ENCODE measurements at regions not wholly inside any gene's neighbourhood (a gene's known extent, or its start where the extent isn't known, plus 50 kb on each side); places are given as distances from the start of the nearest gene placed in this dataset.

GRCh38 chr7:19448091-19448490 lies 260.7 kb downstream of the POLR1F start:
- Histone ChIP-seq H2BK120ac (ENCODE audit: insufficient read depth, low read length, poor library complexity) (no peak overlapping the region), H3K4me3 (ENCODE audit: low read depth, low read length) (no peak overlapping the region), H2AFZ (ENCODE audit: insufficient read depth, low read length, poor library complexity) (no peak overlapping the region), H3K27me3 (ENCODE audit: insufficient read depth, low read length) (no peaks in the 10 kb centered on the region), H3K9me3 (ENCODE audit: insufficient read depth, low read depth, low read length) (no peaks in the 10 kb centered on the region), H4K12ac (ENCODE audit: low read depth, low read length) (no peak overlapping the region), H3K23ac (ENCODE audit: low read length) (no peak overlapping the region), H2BK5ac (ENCODE audit: low read depth, low read length, poor library complexity) (no peak overlapping the region), H4K91ac (ENCODE audit: low read depth, low read length) (no peak overlapping the region), H3K27ac (ENCODE audit: low read depth, low read length) (no peak overlapping the region), H3K4ac (ENCODE audit: low read depth, low read length) (no peak overlapping the region), H3K9ac (ENCODE audit: low read length) (no peak overlapping the region), H3K4me2 (ENCODE audit: low read length) (no peak overlapping the region), H3K14ac (ENCODE audit: low read length) (no peak overlapping the region), H3K4me1 (ENCODE audit: control insufficient read depth in 1 of 2, insufficient read depth in 2 of 2, low read length in 2 of 2) (no peaks in the 10 kb centered on the region), H2AK5ac (ENCODE audit: low read length) (no peak overlapping the region), H4K8ac (ENCODE audit: low read depth, low read length) (no peak overlapping the region), H3K79me2 (ENCODE audit: control insufficient read depth, insufficient read depth, low read length, poor library complexity) (no peaks in the 10 kb centered on the region), H3K18ac (ENCODE audit: low read length) (no peak overlapping the region), H3K36me3 (ENCODE audit: control insufficient read depth in 1 of 2, insufficient read depth in 2 of 2, low read length in 2 of 2) (no peaks in the 10 kb centered on the region), H3K79me1 (ENCODE audit: low read length) (no peaks in the 10 kb centered on the region), H2BK12ac (ENCODE audit: low read length) (no peak overlapping the region)
- no peak for DNase-seq
- no CpG with 5 or more reads among the region's 3 CpGs for WGBS (ENCODE audit: extremely low coverage, insufficient coverage, insufficient read length)

GRCh38 chr7:19442016-19442785 lies 266.6 kb downstream of the POLR1F start:
- WGBS (ENCODE audit: extremely low coverage, insufficient coverage, insufficient read length), result no CpG with 5 or more reads among the region's 4 CpGs
- Histone ChIP-seq H4K12ac (ENCODE audit: low read depth, low read length) (no peak overlapping the region), H3K79me2 (ENCODE audit: control insufficient read depth, insufficient read depth, low read length, poor library complexity) (no peaks in the 10 kb centered on the region), H3K4me1 (ENCODE audit: control insufficient read depth in 1 of 2, insufficient read depth in 2 of 2, low read length in 2 of 2) (no peaks in the 10 kb centered on the region), H3K27ac (ENCODE audit: low read depth, low read length) (no peak overlapping the region), H3K18ac (ENCODE audit: low read length) (no peak overlapping the region), H3K14ac (ENCODE audit: low read length) (no peak overlapping the region), H3K23ac (ENCODE audit: low read length) (no peak overlapping the region), H3K9me3 (ENCODE audit: insufficient read depth, low read depth, low read length) (no peaks in the 10 kb centered on the region), H2AFZ (ENCODE audit: insufficient read depth, low read length, poor library complexity) (no peak overlapping the region), H3K9ac (ENCODE audit: low read length) (no peak overlapping the region), H4K8ac (ENCODE audit: low read depth, low read length) (no peak overlapping the region), H3K27me3 (ENCODE audit: insufficient read depth, low read length) (no peaks in the 10 kb centered on the region), H4K91ac (ENCODE audit: low read depth, low read length) (no peak overlapping the region), H2BK12ac (ENCODE audit: low read length) (no peak overlapping the region), H2BK5ac (ENCODE audit: low read depth, low read length, poor library complexity) (no peak overlapping the region), H3K4me3 (ENCODE audit: low read depth, low read length) (no peak overlapping the region), H2BK120ac (ENCODE audit: insufficient read depth, low read length, poor library complexity) (no peak overlapping the region), H3K36me3 (ENCODE audit: control insufficient read depth in 1 of 2, insufficient read depth in 2 of 2, low read length in 2 of 2) (no peaks in the 10 kb centered on the region), H3K4me2 (ENCODE audit: low read length) (no peak overlapping the region), H3K79me1 (ENCODE audit: low read length) (no peaks in the 10 kb centered on the region), H3K4ac (ENCODE audit: low read depth, low read length) (no peak overlapping the region), H2AK5ac (ENCODE audit: low read length) (no peak overlapping the region)
- DNase-seq, result peak; percentile 10 to 37

- H2BK5ac ChIP-seq (ENCODE audit: low read depth, low read length, poor library complexity), result no peak overlapping the region
- no peak overlapping the region for H4K12ac ChIP-seq (ENCODE audit: low read depth, low read length)
- no peaks in the 10 kb centered on the region for H3K27me3 ChIP-seq (ENCODE audit: insufficient read depth, low read length)
- H2BK12ac ChIP-seq (ENCODE audit: low read length), result no peak overlapping the region
- no peak overlapping the region for H3K27ac ChIP-seq (ENCODE audit: low read depth, low read length)
- H3K9ac ChIP-seq (ENCODE audit: low read length), result no peak overlapping the region
- H3K79me1 ChIP-seq (ENCODE audit: low read length), result no peaks in the 10 kb centered on the region
- H3K36me3 ChIP-seq (ENCODE audit: control insufficient read depth in 1 of 2, insufficient read depth in 2 of 2, low read length in 2 of 2), result no peaks in the 10 kb centered on the region
- H2AK5ac ChIP-seq (ENCODE audit: low read length), result no peak overlapping the region
- H3K4me1 ChIP-seq (ENCODE audit: control insufficient read depth in 1 of 2, insufficient read depth in 2 of 2, low read length in 2 of 2), result no peaks in the 10 kb centered on the region
- H3K18ac ChIP-seq (ENCODE audit: low read length), result no peak overlapping the region
- H4K91ac ChIP-seq (ENCODE audit: low read depth, low read length), result no peak overlapping the region
- no peak overlapping the region for H3K4ac ChIP-seq (ENCODE audit: low read depth, low read length)
- H3K9me3 ChIP-seq (ENCODE audit: insufficient read depth, low read depth, low read length), result no peaks in the 10 kb centered on the region
- no peak overlapping the region for H3K23ac ChIP-seq (ENCODE audit: low read length)
- H3K4me3 ChIP-seq (ENCODE audit: low read depth, low read length), result no peak overlapping the region
- no peaks in the 10 kb centered on the region for H3K79me2 ChIP-seq (ENCODE audit: control insufficient read depth, insufficient read depth, low read length, poor library complexity)
- no peak overlapping the region for H2AFZ ChIP-seq (ENCODE audit: insufficient read depth, low read length, poor library complexity)
- WGBS (ENCODE audit: extremely low coverage, insufficient coverage, insufficient read length), result no CpG with 5 or more reads among the region's 3 CpGs
- no peak for DNase-seq
- no peak overlapping the region for H3K14ac ChIP-seq (ENCODE audit: low read length)
- H4K8ac ChIP-seq (ENCODE audit: low read depth, low read length), result no peak overlapping the region
- H3K4me2 ChIP-seq (ENCODE audit: low read length), result no peak overlapping the region
- no peak overlapping the region for H2BK120ac ChIP-seq (ENCODE audit: insufficient read depth, low read length, poor library complexity)
Measured at GRCh38 chr7:19439517-19439916, 269.3 kb downstream of the POLR1F start.

- no CpG with 5 or more reads among the region's 1 CpG for WGBS (ENCODE audit: extremely low coverage, insufficient coverage, insufficient read length)
Measured at GRCh38 chr7:19437446-19437845, 271.4 kb downstream of the POLR1F start.

More at GRCh38 chr7:19437446-19437845, 271.4 kb downstream of the POLR1F start:
- no peak overlapping the region for H2BK5ac ChIP-seq (ENCODE audit: low read depth, low read length, poor library complexity)
- no peak overlapping the region for H2AFZ ChIP-seq (ENCODE audit: insufficient read depth, low read length, poor library complexity)
- H3K4me2 ChIP-seq (ENCODE audit: low read length), result no peak overlapping the region
- no peaks in the 10 kb centered on the region for H3K36me3 ChIP-seq (ENCODE audit: control insufficient read depth in 1 of 2, insufficient read depth in 2 of 2, low read length in 2 of 2)
- H4K91ac ChIP-seq (ENCODE audit: low read depth, low read length), result no peak overlapping the region
- H3K14ac ChIP-seq (ENCODE audit: low read length), result no peak overlapping the region
- H3K9me3 ChIP-seq (ENCODE audit: insufficient read depth, low read depth, low read length), result no peaks in the 10 kb centered on the region
- H4K8ac ChIP-seq (ENCODE audit: low read depth, low read length), result no peak overlapping the region
- H2BK12ac ChIP-seq (ENCODE audit: low read length), result no peak overlapping the region
- H3K9ac ChIP-seq (ENCODE audit: low read length), result no peak overlapping the region
- H3K79me1 ChIP-seq (ENCODE audit: low read length), result no peaks in the 10 kb centered on the region
- no peak for DNase-seq
- H4K12ac ChIP-seq (ENCODE audit: low read depth, low read length), result no peak overlapping the region
- H3K4me3 ChIP-seq (ENCODE audit: low read depth, low read length), result no peak overlapping the region
- H2AK5ac ChIP-seq (ENCODE audit: low read length), result no peak overlapping the region
- no peaks in the 10 kb centered on the region for H3K27me3 ChIP-seq (ENCODE audit: insufficient read depth, low read length)
- no peaks in the 10 kb centered on the region for H3K79me2 ChIP-seq (ENCODE audit: control insufficient read depth, insufficient read depth, low read length, poor library complexity)
- no peak overlapping the region for H3K27ac ChIP-seq (ENCODE audit: low read depth, low read length)
- no peaks in the 10 kb centered on the region for H3K4me1 ChIP-seq (ENCODE audit: control insufficient read depth in 1 of 2, insufficient read depth in 2 of 2, low read length in 2 of 2)
- no peak overlapping the region for H3K4ac ChIP-seq (ENCODE audit: low read depth, low read length)
- H3K23ac ChIP-seq (ENCODE audit: low read length), result no peak overlapping the region
- no peak overlapping the region for H3K18ac ChIP-seq (ENCODE audit: low read length)
- H2BK120ac ChIP-seq (ENCODE audit: insufficient read depth, low read length, poor library complexity), result no peak overlapping the region
